Neuronal stem cell (in vitro differentiated cells): ENCODE measurements at regions not wholly inside any gene's neighbourhood (a gene's known extent, or its start where the extent isn't known, plus 50 kb on each side); places are given as distances from the start of the nearest gene placed in this dataset.

Source experiments
- DNase-seq: peaks from one replicate; pipeline ENCODE4 v3.0.0-alpha.2; 2013; ENCODE audit warnings: low spot score
- H2AFZ ChIP-seq: one replicate; pipeline ENCODE4 v1.6.1; 2013; ENCODE audit warnings: mild to moderate bottlenecking, low read length, inconsistent platforms
- H2AK5ac ChIP-seq: 2 replicates; pipeline ENCODE4 v1.6.1; 2013; ENCODE audit warnings: low read depth, mild to moderate bottlenecking, inconsistent platforms, low read length, moderate library complexity, mixed read lengths
- H2BK120ac ChIP-seq: 2 replicates; pipeline ENCODE4 v1.6.1; 2013; ENCODE audit warnings: low read depth, mild to moderate bottlenecking, inconsistent platforms, low read length, moderate library complexity, mixed read lengths
- H2BK12ac ChIP-seq: one replicate; pipeline ENCODE4 v1.6.1; 2013; ENCODE audit warnings: low read length, inconsistent platforms
- H2BK15ac ChIP-seq: 2 replicates; pipeline ENCODE4 v1.6.1; 2013; ENCODE audit warnings: mild to moderate bottlenecking, low read length, inconsistent platforms, mixed read lengths
- H2BK5ac ChIP-seq: one replicate; pipeline ENCODE4 v1.6.1; 2013; ENCODE audit warnings: inconsistent platforms, mild to moderate bottlenecking, low read length, moderate library complexity
- H3K14ac ChIP-seq: one replicate; pipeline ENCODE4 v1.6.1; 2013; ENCODE audit warnings: low read length, inconsistent platforms
- H3K18ac ChIP-seq: 2 replicates; pipeline ENCODE4 v1.6.1; 2013; ENCODE audit warnings: low read length, inconsistent platforms
- H3K23ac ChIP-seq: 2 replicates; pipeline ENCODE4 v1.6.1; 2013; ENCODE audit warnings: low read depth, mild to moderate bottlenecking, mixed read lengths, low read length, inconsistent platforms; ENCODE audit not compliant: poor library complexity
- H3K27ac ChIP-seq: replicated peaks from 3 replicates; pipeline ENCODE4 v1.5.1; 2013; ENCODE audit warnings: low read length, inconsistent platforms
- H3K27me3 ChIP-seq, 3 experiments: 2 replicates each; pipeline ENCODE4 v1.6.1; 2013; ENCODE audit warnings: low read length in 3 of 3, mild to moderate bottlenecking in 2 of 3, inconsistent platforms in 1 of 3, low read depth in 1 of 3, mixed read lengths in 1 of 3, moderate library complexity in 1 of 3; ENCODE audit not compliant: control insufficient read depth in 3 of 3, insufficient read depth in 3 of 3
- H3K36me3 ChIP-seq, 2 donors: replicated peaks in 1 of 2; 2 replicates each; pipeline ENCODE4 v1.6.1; 2013; ENCODE audit warnings: low read length in 2 of 2; ENCODE audit not compliant: control insufficient read depth in 2 of 2, insufficient read depth in 2 of 2
- H3K4ac ChIP-seq: 2 replicates; pipeline ENCODE4 v1.6.1; 2013; ENCODE audit warnings: inconsistent platforms, mild to moderate bottlenecking, low read length, moderate library complexity
- H3K4me1 ChIP-seq, 2 donors: 1 replicate in 1 of 2; 2 replicates in 1 of 2; pipeline ENCODE4 v1.6.1; 2013; ENCODE audit warnings: low read length in 2 of 2, low read depth in 1 of 2; ENCODE audit not compliant: control insufficient read depth in 2 of 2, insufficient read depth in 1 of 2
- H3K4me2 ChIP-seq: one replicate; pipeline ENCODE4 v1.6.1; 2013; ENCODE audit warnings: mild to moderate bottlenecking, low read length, inconsistent platforms; ENCODE audit not compliant: insufficient read depth, poor library complexity, severe bottlenecking
- H3K4me3 ChIP-seq, 2 donors: 2 replicates each; pipeline ENCODE4 v1.5.1; 2013; ENCODE audit warnings: low read length in 2 of 2, mild to moderate bottlenecking in 2 of 2, inconsistent platforms in 1 of 2, moderate library complexity in 1 of 2
- H3K79me1 ChIP-seq: one replicate; pipeline ENCODE4 v1.6.1; 2013; ENCODE audit warnings: low read depth, mild to moderate bottlenecking, inconsistent platforms, low read length, moderate library complexity
- H3K9ac ChIP-seq: one replicate; pipeline ENCODE4 v1.6.1; 2013; ENCODE audit warnings: mild to moderate bottlenecking, low read depth, low read length, inconsistent platforms; ENCODE audit not compliant: poor library complexity
- H3K9me3 ChIP-seq, 2 donors: replicated peaks in 1 of 2; 2 replicates each; pipeline versions ENCODE3 to v1.6.1; 2013; ENCODE audit warnings: low read length in 2 of 2, mild to moderate bottlenecking in 2 of 2, inconsistent platforms in 1 of 2, low read depth in 1 of 2, mixed read lengths in 1 of 2, moderate library complexity in 1 of 2; ENCODE audit not compliant: control insufficient read depth in 2 of 2, insufficient read depth in 1 of 2
- H4K8ac ChIP-seq: one replicate; pipeline ENCODE4 v1.6.1; 2013; ENCODE audit warnings: low read depth, mild to moderate bottlenecking, inconsistent platforms, low read length, moderate library complexity
- H4K91ac ChIP-seq: one replicate; pipeline ENCODE4 v1.6.1; 2013; ENCODE audit warnings: low read length, low read depth, mild to moderate bottlenecking, inconsistent platforms; ENCODE audit not compliant: poor library complexity
- WGBS, 2 donors: extraction: QIAGEN DNeasy Blood & Tissue Kit; methylation state at CpG; one replicate each; pipeline ENCODE4 v1.1.7; 2013; ENCODE audit warnings: missing lambda C conversion rate in 2 of 2, mixed read lengths in 1 of 2; ENCODE audit not compliant: insufficient read length in 2 of 2, insufficient replicate concordance in 1 of 2; ENCODE audit errors: extremely low coverage in 2 of 2; 5-methylcytosine and 5-hydroxymethylcytosine counted together

- no peak overlapping the region for H2BK12ac ChIP-seq
- H2BK15ac ChIP-seq, result no peak overlapping the region
- no peak overlapping the region for H3K4ac ChIP-seq
- H3K79me1 ChIP-seq, result no peaks in the 10 kb centered on the region
- no peak overlapping the region for H2AK5ac ChIP-seq
- no peak overlapping the region for H3K18ac ChIP-seq
- no peak overlapping the region for H3K4me2 ChIP-seq
- no peak overlapping the region for H2BK5ac ChIP-seq
- H4K91ac ChIP-seq, result no peak overlapping the region
- H3K36me3 ChIP-seq, result no peaks in the 10 kb centered on the region
- H4K8ac ChIP-seq, result no peak overlapping the region
- H3K4me3 ChIP-seq, result no peak overlapping the region
- no peak overlapping the region for H2BK120ac ChIP-seq
- peaks cover 3 to 5% of the 10 kb centered on the region in 2 donors for H3K4me1 ChIP-seq
- H3K23ac ChIP-seq, result no peak overlapping the region
- H3K27me3 ChIP-seq, result no peaks in the 10 kb centered on the region
- no peaks in the 10 kb centered on the region for H3K9me3 ChIP-seq
- no peak overlapping the region for H3K14ac ChIP-seq
- DNase-seq, result no peak
- no peak overlapping the region for H3K9ac ChIP-seq
- H3K27ac ChIP-seq, result no peak overlapping the region
- no peak overlapping the region for H2AFZ ChIP-seq
Measured at GRCh38 chr10:25678220-25678619, 255.8 kb upstream of the MYO3A start.

GRCh38 chr10:25678666-25679065 is 255.4 kb upstream of the MYO3A start:
- Histone ChIP-seq H3K79me1 (no peaks in the 10 kb centered on the region), H2AFZ (no peak overlapping the region), H3K9ac (no peak overlapping the region), H3K4me2 (no peak overlapping the region), H3K4me1 (peaks cover 3 to 8% of the 10 kb centered on the region in 2 donors), H3K9me3 (no peaks in the 10 kb centered on the region), H2BK5ac (no peak overlapping the region), H3K36me3 (no peaks in the 10 kb centered on the region), H4K91ac (no peak overlapping the region), H3K27ac (no peak overlapping the region), H3K23ac (no peak overlapping the region), H2BK120ac (no peak overlapping the region), H3K18ac (no peak overlapping the region), H4K8ac (no peak overlapping the region), H3K4me3 (no peak overlapping the region), H2AK5ac (no peak overlapping the region), H3K14ac (no peak overlapping the region), H3K27me3 (no peaks in the 10 kb centered on the region), H3K4ac (no peak overlapping the region), H2BK15ac (no peak overlapping the region), H2BK12ac (no peak overlapping the region)
- WGBS, 2 donors, result no CpG with 5 or more reads among the region's 2 CpGs
- no peak for DNase-seq

DNA sequence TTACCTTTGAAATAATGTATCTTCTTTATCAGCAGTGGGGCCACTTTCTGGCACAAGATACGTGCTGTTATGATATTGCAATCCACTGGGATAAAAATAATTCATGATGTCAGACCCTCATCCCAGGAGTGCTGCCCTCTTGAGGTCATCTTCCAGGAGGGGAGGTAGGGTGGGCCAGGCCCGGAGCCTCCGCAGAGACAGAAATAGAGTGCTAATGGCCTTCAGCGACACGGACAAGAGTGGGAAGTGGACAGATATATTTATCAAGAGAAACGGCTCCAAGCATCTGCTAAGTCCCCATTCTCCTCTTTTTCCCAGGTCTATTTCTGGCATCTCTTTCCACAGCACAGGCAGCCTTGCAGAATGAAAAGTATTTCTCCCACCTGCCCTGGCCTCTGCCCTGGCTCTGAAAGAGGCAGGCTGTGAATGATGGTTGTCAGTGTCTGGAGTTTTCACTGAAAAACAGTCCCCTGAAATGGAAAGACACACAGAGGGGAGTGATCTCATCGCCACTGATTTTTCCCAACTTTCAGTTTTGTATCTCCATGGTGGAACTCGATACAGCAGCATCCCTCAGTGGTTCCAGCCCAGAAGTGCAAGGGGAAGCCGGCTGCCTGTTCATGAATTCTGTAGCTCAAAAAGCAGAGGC is 251.7 kb upstream of the MYO3A start:
- Histone ChIP-seq H3K4me3 (peak overlapping the region in 1 of 2 donors; percentile 21), H2BK120ac (no peak overlapping the region), H2AK5ac (no peak overlapping the region), H3K4me2 (no peak overlapping the region), H3K23ac (no peak overlapping the region), H4K8ac (no peak overlapping the region), H2BK12ac (no peak overlapping the region), H2BK5ac (no peak overlapping the region), H3K27me3 (no peaks in the 10 kb centered on the region), H3K79me1 (no peaks in the 10 kb centered on the region), H2BK15ac (no peak overlapping the region), H3K4ac (no peak overlapping the region), H3K9ac (no peak overlapping the region), H3K27ac (peak overlapping the region; percentile 17), H3K14ac (no peak overlapping the region), H3K4me1 (peaks cover 3 to 10% of the 10 kb centered on the region in 2 donors), H3K36me3 (no peaks in the 10 kb centered on the region), H2AFZ (peak overlapping the region; percentile 85), H3K18ac (no peak overlapping the region), H4K91ac (no peak overlapping the region), H3K9me3 (no peaks in the 10 kb centered on the region)
- DNase-seq, result peak; percentile 23
- no CpG with 5 or more reads among the region's 9 CpGs for WGBS, 2 donors

DNA sequence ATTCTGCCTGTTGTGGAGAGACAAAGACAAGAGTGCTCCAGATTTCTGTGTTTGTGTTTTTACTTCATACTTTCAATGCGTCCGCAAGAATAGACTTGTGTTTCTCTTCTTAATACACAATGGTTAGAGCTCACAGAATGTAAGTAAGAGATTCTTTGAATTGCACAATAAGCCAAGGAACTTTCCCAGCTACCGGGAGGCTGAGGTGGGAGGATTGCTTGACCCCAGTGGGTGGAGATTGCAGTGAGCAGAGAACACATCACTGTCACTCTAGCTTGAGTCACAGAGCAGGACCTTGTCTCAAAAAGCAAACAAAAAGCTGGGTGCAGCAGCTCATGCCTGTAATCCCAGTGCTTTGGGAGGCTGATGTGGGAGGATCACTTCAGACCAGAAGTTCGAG is 250.7 kb upstream of the MYO3A start:
- Histone ChIP-seq H3K23ac (no peak overlapping the region), H3K9ac (no peak overlapping the region)
- no CpG with 5 or more reads among the region's 4 CpGs for WGBS, 2 donors

More for the DNA sequence above, 250.7 kb upstream of the MYO3A start:
- no peak overlapping the region for H3K27ac ChIP-seq
- no peak overlapping the region for H3K14ac ChIP-seq
- H3K4me2 ChIP-seq, result no peak overlapping the region
- H3K36me3 ChIP-seq, result no peaks in the 10 kb centered on the region
- H4K91ac ChIP-seq, result no peak overlapping the region
- peaks cover 3 to 10% of the 10 kb centered on the region in 2 donors for H3K4me1 ChIP-seq
- H2BK120ac ChIP-seq, result no peak overlapping the region
- no peaks in the 10 kb centered on the region for H3K27me3 ChIP-seq
- no peak for DNase-seq
- H2BK12ac ChIP-seq, result no peak overlapping the region
- H4K8ac ChIP-seq, result no peak overlapping the region
- no peak overlapping the region for H2BK5ac ChIP-seq
- no peak overlapping the region for H2AK5ac ChIP-seq
- no peak overlapping the region for H3K4me3 ChIP-seq
- no peaks in the 10 kb centered on the region for H3K79me1 ChIP-seq
- no peak overlapping the region for H2AFZ ChIP-seq
- no peak overlapping the region for H3K4ac ChIP-seq
- H3K9me3 ChIP-seq, result no peaks in the 10 kb centered on the region
- H2BK15ac ChIP-seq, result no peak overlapping the region
- H3K18ac ChIP-seq, result no peak overlapping the region
